H1 (cell line): ENCODE measurements at regions not wholly inside any gene's neighbourhood (a gene's known extent, or its start where the extent isn't known, plus 50 kb on each side); places are given as distances from the start of the nearest gene placed in this dataset.

Source experiments
- CTCF ChIA-PET: fragments of 300-600 bp; sonication (Branson Sonifier 250); formaldehyde crosslinking; loops from one replicate; lab custom pipeline; 2021; ENCODE audit not compliant: partially characterized antibody; lab: Charles Lee
- POLR2A ChIA-PET: fragments of 300-600 bp; sonication (Branson Sonifier 250); formaldehyde crosslinking; loops from one replicate; lab custom pipeline; 2021; ENCODE audit warnings: inconsistent platforms; ENCODE audit not compliant: partially characterized antibody; lab: Charles Lee
- DNase-seq, 2 experiments: peaks; one replicate each; pipeline versions ENCODE4 v3.0.0 to v3.0.0-alpha.2; 2010 to 2022; ENCODE audit warnings: low spot score in 2 of 2, low read depth in 1 of 2, mixed read lengths in 1 of 2
- FAIRE-seq: peaks from 2 replicates; lab custom pipeline; 2011; peaks lifted over from hg19 to GRCh38; lab: Jason Lieb, UNC
- H2AFZ ChIP-seq: 2 replicates; pipeline ENCODE4 v1.8.1; 2012; ENCODE audit warnings: low read length, inconsistent platforms
- H2AK5ac ChIP-seq: 2 replicates; pipeline ENCODE4 v1.6.1; 2013; ENCODE audit warnings: low read depth, low read length
- H2BK120ac ChIP-seq: replicated peaks from 2 replicates; pipeline ENCODE3; 2013; ENCODE audit warnings: low read depth, low read length, inconsistent platforms
- H2BK12ac ChIP-seq: 2 replicates; pipeline ENCODE4 v1.6.1; 2013; ENCODE audit warnings: low read depth, low read length
- H2BK15ac ChIP-seq: 2 replicates; pipeline ENCODE4 v1.6.1; 2013; ENCODE audit warnings: low read length
- H2BK20ac ChIP-seq: 2 replicates; pipeline ENCODE4 v1.6.1; 2013; ENCODE audit warnings: low read length
- H2BK5ac ChIP-seq: 2 replicates; pipeline ENCODE4 v1.6.1; 2013; ENCODE audit warnings: low read depth, low read length
- H3K14ac ChIP-seq: 2 replicates; pipeline ENCODE4 v1.6.1; 2013; ENCODE audit warnings: inconsistent platforms; ENCODE audit not compliant: insufficient read length
- H3K18ac ChIP-seq: 2 replicates; pipeline ENCODE4 v1.6.1; 2013; ENCODE audit warnings: low read length; ENCODE audit errors: extremely low read depth
- H3K23ac ChIP-seq: 2 replicates; pipeline ENCODE4 v1.6.1; 2013; ENCODE audit warnings: inconsistent platforms; ENCODE audit not compliant: insufficient read length
- H3K23me2 ChIP-seq: 2 replicates; pipeline ENCODE4 v1.6.1; 2013; ENCODE audit warnings: low read depth, low read length
- H3K27ac ChIP-seq: 2 replicates; pipeline ENCODE4 v1.6.1; 2011; ENCODE audit warnings: low read depth, low read length, inconsistent platforms
- H3K27me3 ChIP-seq, 4 experiments: replicated peaks in 1 of 4; 1 replicate in 1 of 4; 2 replicates in 3 of 4; pipeline versions ENCODE4 v1.6.1 to v1.8.1; 2011 to 2013; ENCODE audit warnings: low read length in 3 of 4, mild to moderate bottlenecking in 3 of 4, inconsistent platforms in 2 of 4, mixed read lengths in 2 of 4, moderate library complexity in 1 of 4; ENCODE audit not compliant: control insufficient read depth in 3 of 4, insufficient read depth in 3 of 4; ENCODE audit errors: extremely low read depth in 1 of 4
- H3K36me3 ChIP-seq, 4 experiments: 2 replicates each; pipeline versions ENCODE4 v1.6.1 to v1.8.1; 2011 to 2013; ENCODE audit warnings: mild to moderate bottlenecking in 4 of 4, low read length in 3 of 4, moderate library complexity in 2 of 4, control low read depth in 1 of 4, inconsistent platforms in 1 of 4; ENCODE audit not compliant: insufficient read depth in 4 of 4, control insufficient read depth in 2 of 4
- H3K4ac ChIP-seq: replicated peaks from 2 replicates; pipeline ENCODE3; 2013; ENCODE audit warnings: low read length, low read depth, mixed read lengths, inconsistent platforms; ENCODE audit not compliant: insufficient read length
- H3K4me1 ChIP-seq, 4 experiments: replicated peaks in 1 of 4; 1 replicate in 1 of 4; 2 replicates in 3 of 4; pipeline versions ENCODE4 v1.6.1 to v1.8.1; 2011 to 2013; ENCODE audit warnings: low read length in 3 of 4, inconsistent platforms in 2 of 4, mixed read lengths in 1 of 4; ENCODE audit not compliant: insufficient read depth in 4 of 4, control insufficient read depth in 3 of 4
- H3K4me2 ChIP-seq, 2 experiments: 2 replicates each; pipeline versions ENCODE4 v1.6.1 to v1.8.1; 2011 to 2013; ENCODE audit warnings: low read depth in 2 of 2, low read length in 2 of 2, control low read depth in 1 of 2, inconsistent platforms in 1 of 2, mild to moderate bottlenecking in 1 of 2; ENCODE audit not compliant: insufficient read depth in 1 of 2
- H3K4me3 ChIP-seq, 4 experiments: fragments of 200-600, 300-600 bp in 1 of 4; sonication (generic), shearing (Covaris generic), sonication (Bioruptor Twin) in 1 of 4; 2 replicates each; pipeline versions ENCODE4 v1.5.1 to v1.8.1; 2011 to 2016; ENCODE audit warnings: low read length in 4 of 4, low read depth in 3 of 4, control low read depth in 2 of 4, inconsistent platforms in 2 of 4, mild to moderate bottlenecking in 2 of 4, mixed read lengths in 1 of 4, moderate library complexity in 1 of 4; ENCODE audit not compliant: insufficient read depth in 2 of 4; ENCODE audit errors: extremely low read depth in 1 of 4
- H3K56ac ChIP-seq: replicated peaks from 2 replicates; pipeline ENCODE3; 2013; ENCODE audit warnings: low read depth, mild to moderate bottlenecking, mixed read lengths, low read length, inconsistent platforms; ENCODE audit not compliant: insufficient read length
- H3K79me1 ChIP-seq: 2 replicates; pipeline ENCODE4 v1.6.1; 2013; ENCODE audit warnings: low read depth, low read length, control low read depth
- H3K79me2 ChIP-seq, 2 experiments: 2 replicates each; pipeline versions ENCODE4 v1.6.1 to v1.8.1; 2012 to 2013; ENCODE audit warnings: low read length in 2 of 2, mild to moderate bottlenecking in 2 of 2, inconsistent platforms in 1 of 2; ENCODE audit not compliant: insufficient read depth in 2 of 2, control insufficient read depth in 1 of 2
- H3K9ac ChIP-seq, 4 experiments: replicated peaks in 1 of 4; 1 replicate in 1 of 4; 2 replicates in 3 of 4; pipeline versions ENCODE4 v1.6.1 to v1.8.1; 2011 to 2013; ENCODE audit warnings: low read depth in 3 of 4, low read length in 3 of 4, control low read depth in 2 of 4, mild to moderate bottlenecking in 2 of 4, moderate library complexity in 2 of 4, inconsistent platforms in 1 of 4; ENCODE audit errors: extremely low read depth in 1 of 4
- H3K9me3 ChIP-seq, 2 experiments: 2 replicates each; pipeline versions ENCODE4 v1.6.1 to v1.8.1; 2012 to 2013; ENCODE audit warnings: mild to moderate bottlenecking in 2 of 2, moderate library complexity in 2 of 2, control low read depth in 1 of 2, inconsistent platforms in 1 of 2, low read depth in 1 of 2, low read length in 1 of 2, mixed read lengths in 1 of 2; ENCODE audit not compliant: insufficient read depth in 2 of 2
- H4K20me1 ChIP-seq, 2 experiments: replicated peaks in 1 of 2; 2 replicates each; pipeline versions ENCODE3 to v1.8.1; 2011 to 2013; ENCODE audit warnings: inconsistent platforms in 2 of 2, low read length in 2 of 2, mild to moderate bottlenecking in 1 of 2; ENCODE audit not compliant: insufficient read depth in 2 of 2, control insufficient read depth in 1 of 2
- H4K5ac ChIP-seq: 2 replicates; pipeline ENCODE4 v1.6.1; 2013; ENCODE audit warnings: low read length, low read depth, mixed read lengths, inconsistent platforms; ENCODE audit not compliant: insufficient read length
- H4K8ac ChIP-seq: 2 replicates; pipeline ENCODE4 v1.8.0; 2013; ENCODE audit warnings: mild to moderate bottlenecking, moderate library complexity, low read length, inconsistent platforms; ENCODE audit not compliant: insufficient read depth; ENCODE audit errors: extremely low read depth
- H4K91ac ChIP-seq: replicated peaks from 2 replicates; pipeline ENCODE3; 2013; ENCODE audit warnings: low read length, mixed read lengths, inconsistent platforms; ENCODE audit not compliant: insufficient read length
- ASH2L ChIP-seq: fragments of 200-600, 300-600 bp; sonication (generic); IDR thresholded peaks from one replicate; pipeline ENCODE4 v1.7.1; 2017; ENCODE audit warnings: low read length
- CBX8 ChIP-seq: fragments of 300-800, 300-1000 bp; sonication (generic); IDR thresholded peaks from 2 replicates; pipeline ENCODE4 v1.7.1; 2016; ENCODE audit warnings: low read depth, low read length, borderline replicate concordance
- CREB1 ChIP-seq: IDR thresholded peaks from 2 replicates; pipeline ENCODE4 v1.6.1; 2012; ENCODE audit warnings: inconsistent platforms
- CTBP2 ChIP-seq: IDR thresholded peaks from 2 replicates; pipeline ENCODE4 v1.7.0; 2011; ENCODE audit warnings: borderline replicate concordance, mild to moderate bottlenecking, moderate library complexity, mixed read lengths, low read length; ENCODE audit not compliant: insufficient read depth, insufficient read length
- EZH2 ChIP-seq: fragments of 200-600 bp; sonication (generic); IDR thresholded peaks from 2 replicates; pipeline ENCODE4 v1.7.1; 2012; ENCODE audit warnings: low read depth, mild to moderate bottlenecking, moderate library complexity, low read length, inconsistent platforms; ENCODE audit not compliant: severe bottlenecking
- FOSL1 ChIP-seq: IDR thresholded peaks from 2 replicates; pipeline ENCODE4 v1.6.1; 2011; ENCODE audit warnings: mild to moderate bottlenecking, low read depth, low read length, moderate library complexity; ENCODE audit not compliant: insufficient read depth
- HDAC2 ChIP-seq, 2 experiments: fragments of 300-600 bp in 1 of 2; sonication (generic) in 1 of 2; IDR thresholded peaks; 2 replicates each; pipeline ENCODE4 v1.6.1; 2011 to 2012; ENCODE audit warnings: low read depth in 2 of 2, low read length in 2 of 2, mild to moderate bottlenecking in 2 of 2, moderate library complexity in 2 of 2, borderline replicate concordance in 1 of 2, inconsistent platforms in 1 of 2
- JUN ChIP-seq: IDR thresholded peaks from 2 replicates; pipeline ENCODE4 v1.6.1; 2011; ENCODE audit warnings: low read depth, mild to moderate bottlenecking, improper control_type of control experiment, low read length
- SAP30 ChIP-seq: fragments of 300-600 bp; sonication (generic); IDR thresholded peaks from 2 replicates; pipeline ENCODE4 v1.7.1; 2012; ENCODE audit warnings: low read length, moderate library complexity, mild to moderate bottlenecking, inconsistent platforms; ENCODE audit not compliant: insufficient read depth, insufficient replicate concordance
- SIRT6 ChIP-seq: IDR thresholded peaks from one replicate; pipeline ENCODE4 v1.7.1; 2012; ENCODE audit warnings: low read length, inconsistent platforms
- SP2 ChIP-seq: IDR thresholded peaks from 2 replicates; pipeline ENCODE4 v1.6.1; 2012; ENCODE audit warnings: mild to moderate bottlenecking, low read length, inconsistent platforms
- WGBS, 2 experiments: shearing (Covaris generic) in 1 of 2; methylation state at CpG; one replicate each; pipeline versions ENCODE4 v1.1.6 to v1.1.7; 2013 to 2015; ENCODE audit warnings: low lambda C conversion rate in 2 of 2, mixed read lengths in 2 of 2, inconsistent platforms in 1 of 2, low coverage in 1 of 2, missing lambda C conversion rate in 1 of 2; ENCODE audit not compliant: insufficient replicate concordance in 2 of 2, insufficient coverage in 1 of 2, insufficient read length in 1 of 2; ENCODE audit errors: extremely low coverage in 1 of 2, missing lambda C conversion rate in 1 of 2; 5-methylcytosine and 5-hydroxymethylcytosine counted together
- TF ChIP-seq, protein P1 (sequence below), 3 experiments: IDR thresholded peaks; 1 replicate in 2 of 3; 2 replicates in 1 of 3; pipeline versions ENCODE4 v1.5.1 to v1.6.1; 2011; ENCODE audit warnings: low read length in 3 of 3, mild to moderate bottlenecking in 3 of 3, inconsistent platforms in 2 of 3, low read depth in 1 of 3, moderate library complexity in 1 of 3; ENCODE audit not compliant: insufficient read depth in 1 of 3; ENCODE audit errors: control extremely low read depth in 1 of 3

DNA sequence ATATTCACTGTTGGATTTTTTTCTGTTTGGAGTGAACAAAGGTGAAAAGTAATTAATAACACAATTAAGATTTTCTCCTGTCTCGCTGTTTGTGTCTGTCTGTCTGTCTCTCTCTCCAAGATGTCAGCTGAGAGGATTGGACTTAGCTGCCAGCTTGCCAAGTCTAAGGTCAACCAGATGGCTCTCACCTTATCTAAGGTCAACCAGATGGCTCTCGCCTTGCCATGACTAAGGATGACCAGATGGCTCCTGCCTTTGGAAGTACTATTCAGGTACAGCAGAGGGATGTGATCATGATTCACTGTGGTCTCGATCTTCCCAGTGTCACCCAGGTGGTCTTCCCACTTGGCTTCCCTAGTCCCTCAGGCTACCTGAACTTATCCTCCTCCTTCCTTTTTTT lies 1436.4 kb downstream of the UQCRFS1 start:
- H2AK5ac ChIP-seq = no peak overlapping the region
- peaks cover 36 to 37% of the 10 kb centered on the region in 2 experiments for H3K9me3 ChIP-seq
- no peak overlapping the region for H3K4me3 ChIP-seq
- H4K20me1 ChIP-seq = no peaks in the 10 kb centered on the region
- no peak overlapping the region for H4K5ac ChIP-seq
- DNase-seq (no peak), FAIRE-seq (no peak)
- H2BK20ac ChIP-seq = no peak overlapping the region
- no peak overlapping the region for H3K27ac ChIP-seq
- no peak overlapping the region for H2AFZ ChIP-seq
- 97% methylated on average over 3 of the region's 3 CpGs; no CpG with 5 or more reads in 1 of the 2 experiments for WGBS, 2 experiments
- H3K36me3 ChIP-seq = peaks cover 0 to 22% (median 0%) of the 10 kb centered on the region in 4 experiments; a peak in 2 of 8 replicates
- no peak overlapping the region for H2BK15ac ChIP-seq
- no peaks in the 10 kb centered on the region for H3K79me1 ChIP-seq
- H3K56ac ChIP-seq = no peak overlapping the region
- no peaks in the 10 kb centered on the region for H3K23me2 ChIP-seq
- H3K4me2 ChIP-seq = no peak overlapping the region
- no peaks in the 10 kb centered on the region for H3K4me1 ChIP-seq
- ChIA-PET POLR2A (no interaction called here), CTCF (no interaction called here)
- no peak overlapping the region for H2BK12ac ChIP-seq
- no peak overlapping the region for H4K8ac ChIP-seq
- no peak overlapping the region for H2BK120ac ChIP-seq
- no peak overlapping the region for H3K18ac ChIP-seq
- no peak overlapping the region for H3K14ac ChIP-seq
- H3K4ac ChIP-seq = no peak overlapping the region
- H3K79me2 ChIP-seq = 0 out of 4 replicates have a peak, but pooled peaks cover 0 to 3% of the 10 kb centered on the region in 2 experiments
- H2BK5ac ChIP-seq = no peak overlapping the region
- H3K9ac ChIP-seq = no peak overlapping the region
- H3K23ac ChIP-seq = no peak overlapping the region
- H4K91ac ChIP-seq = no peak overlapping the region
- H3K27me3 ChIP-seq = peaks cover 11 to 23% (median 15%) of the 10 kb centered on the region in 4 experiments
- TF ChIP-seq FOSL1 (no peak), CTBP2 (no peak), ASH2L (no peak), CREB1 (no peak), HDAC2 (IDR thresholded peaks at IDR 0.05; ENCODE audit: borderline replicate concordance in 1 of 2, low read depth in 2 of 2, low read length in 2 of 2) (no peak), SP2 (no peak), SAP30 (no peak), EZH2 (no peak), SIRT6 (no peak), CBX8 (no peak), JUN (no peak)
- TF ChIP-seq, protein P1, sequence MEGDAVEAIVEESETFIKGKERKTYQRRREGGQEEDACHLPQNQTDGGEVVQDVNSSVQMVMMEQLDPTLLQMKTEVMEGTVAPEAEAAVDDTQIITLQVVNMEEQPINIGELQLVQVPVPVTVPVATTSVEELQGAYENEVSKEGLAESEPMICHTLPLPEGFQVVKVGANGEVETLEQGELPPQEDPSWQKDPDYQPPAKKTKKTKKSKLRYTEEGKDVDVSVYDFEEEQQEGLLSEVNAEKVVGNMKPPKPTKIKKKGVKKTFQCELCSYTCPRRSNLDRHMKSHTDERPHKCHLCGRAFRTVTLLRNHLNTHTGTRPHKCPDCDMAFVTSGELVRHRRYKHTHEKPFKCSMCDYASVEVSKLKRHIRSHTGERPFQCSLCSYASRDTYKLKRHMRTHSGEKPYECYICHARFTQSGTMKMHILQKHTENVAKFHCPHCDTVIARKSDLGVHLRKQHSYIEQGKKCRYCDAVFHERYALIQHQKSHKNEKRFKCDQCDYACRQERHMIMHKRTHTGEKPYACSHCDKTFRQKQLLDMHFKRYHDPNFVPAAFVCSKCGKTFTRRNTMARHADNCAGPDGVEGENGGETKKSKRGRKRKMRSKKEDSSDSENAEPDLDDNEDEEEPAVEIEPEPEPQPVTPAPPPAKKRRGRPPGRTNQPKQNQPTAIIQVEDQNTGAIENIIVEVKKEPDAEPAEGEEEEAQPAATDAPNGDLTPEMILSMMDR (IDR thresholded peaks at IDR 0.05; ENCODE audit: control extremely low read depth in 1 of 3, insufficient read depth in 1 of 3, low read depth in 1 of 3, low read length in 3 of 3) = no peak
